ENCODE measurements at regions not wholly inside any gene's neighbourhood (a gene's known extent, or its start where the extent isn't known, plus 50 kb on each side); places are given as distances from the start of the nearest gene placed in this dataset.
A peak's percentile ranks its signal among the peaks of the same experiment; 100 is the strongest.

GRCh38 chr3:72144773-72145505 lies 360.0 kb upstream of the PROK2 start:
- DNase-seq: peak; percentile 18

- DNase-seq: no peak
Measured at GRCh38 chr3:72143966-72144717, 359.2 kb upstream of the PROK2 start.

GRCh38 chr3:72143322-72143721 lies 358.4 kb upstream of the PROK2 start:
- DNase-seq: no peak

GRCh38 chr3:72142028-72142427 lies 357.1 kb upstream of the PROK2 start:
- DNase-seq: no peak

- no peak for DNase-seq
Measured at GRCh38 chr3:72141264-72141663, 356.3 kb upstream of the PROK2 start.

GRCh38 chr3:72139316-72139715 lies 354.4 kb upstream of the PROK2 start:
- DNase-seq: no peak

- peak; percentile 68 for DNase-seq
Measured at GRCh38 chr3:72137865-72138861, 353.2 kb upstream of the PROK2 start.

- no peak for DNase-seq
Measured at GRCh38 chr3:72135636-72136035, 350.7 kb upstream of the PROK2 start.

- peak; percentile 31 for DNase-seq
Measured at GRCh38 chr3:72134989-72135451, 350.1 kb upstream of the PROK2 start.

GRCh38 chr3:72133329-72134011 lies 348.5 kb upstream of the PROK2 start:
- no peak for DNase-seq

- no peak for DNase-seq
Measured at GRCh38 chr3:72131899-72132298, 347.0 kb upstream of the PROK2 start.

GRCh38 chr3:72130565-72130964 lies 345.6 kb upstream of the PROK2 start:
- no peak for DNase-seq

GRCh38 chr3:72129501-72130094 lies 344.6 kb upstream of the PROK2 start:
- no peak for DNase-seq

GRCh38 chr3:72128921-72129320 lies 344.0 kb upstream of the PROK2 start:
- no peak for DNase-seq

- DNase-seq: no peak
Measured at GRCh38 chr3:72127844-72128243, 342.9 kb upstream of the PROK2 start.

GRCh38 chr3:72127224-72127612 lies 342.3 kb upstream of the PROK2 start:
- DNase-seq: no peak

- no peak for DNase-seq
Measured at GRCh38 chr3:72126441-72127223, 341.7 kb upstream of the PROK2 start.

GRCh38 chr3:72123908-72124441 lies 339.0 kb upstream of the PROK2 start:
- peak; percentile 61 for DNase-seq

- no peak for DNase-seq
Measured at GRCh38 chr3:72120806-72121778, 336.1 kb upstream of the PROK2 start.

GRCh38 chr3:72120039-72120438 lies 335.1 kb upstream of the PROK2 start:
- DNase-seq: no peak
